Epithelial cell of proximal tubule (primary cell): ENCODE measurements at regions not wholly inside any gene's neighbourhood (a gene's known extent, or its start where the extent isn't known, plus 50 kb on each side); places are given as distances from the start of the nearest gene placed in this dataset.
A peak's percentile ranks its signal among the peaks of the same experiment; 100 is the strongest.

Source experiments
- DNase-seq: peaks from one replicate; pipeline ENCODE4 v3.0.0-alpha.2; 2011; ENCODE audit warnings: low read depth
- H3K4me3 ChIP-seq: 2 replicates; pipeline ENCODE4 v1.5.1; 2011; ENCODE audit warnings: low read depth, mild to moderate bottlenecking, low read length
- TF ChIP-seq, protein P1 (sequence below): conservative IDR thresholded peaks from 2 replicates; pipeline ENCODE4 v1.5.1; 2012; ENCODE audit warnings: low read depth, mild to moderate bottlenecking, low read length

DNA sequence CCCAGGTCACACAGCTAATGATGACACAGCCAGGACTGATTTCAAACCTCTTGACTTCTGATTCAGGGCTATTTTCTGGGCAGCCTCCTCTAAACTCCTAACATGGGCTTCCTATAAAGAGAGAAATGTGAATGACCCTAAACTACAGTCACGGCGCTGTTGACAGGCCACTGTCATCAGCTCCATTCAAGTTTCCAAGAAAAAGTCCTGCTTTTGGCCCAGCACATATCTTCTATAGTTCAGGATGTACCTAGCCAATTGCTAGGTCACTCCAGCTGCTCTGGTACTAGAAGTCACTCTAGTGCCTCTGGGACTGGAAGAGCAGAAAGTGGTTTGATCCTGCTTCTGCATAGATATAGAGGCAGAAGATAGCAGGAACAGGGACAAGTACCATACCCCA lies 64.9 kb upstream of the TARS1 start:
- DNase-seq = no peak

GRCh38 chr5:33379757-33380156 lies 61.0 kb upstream of the TARS1 start:
- TF ChIP-seq, protein P1, sequence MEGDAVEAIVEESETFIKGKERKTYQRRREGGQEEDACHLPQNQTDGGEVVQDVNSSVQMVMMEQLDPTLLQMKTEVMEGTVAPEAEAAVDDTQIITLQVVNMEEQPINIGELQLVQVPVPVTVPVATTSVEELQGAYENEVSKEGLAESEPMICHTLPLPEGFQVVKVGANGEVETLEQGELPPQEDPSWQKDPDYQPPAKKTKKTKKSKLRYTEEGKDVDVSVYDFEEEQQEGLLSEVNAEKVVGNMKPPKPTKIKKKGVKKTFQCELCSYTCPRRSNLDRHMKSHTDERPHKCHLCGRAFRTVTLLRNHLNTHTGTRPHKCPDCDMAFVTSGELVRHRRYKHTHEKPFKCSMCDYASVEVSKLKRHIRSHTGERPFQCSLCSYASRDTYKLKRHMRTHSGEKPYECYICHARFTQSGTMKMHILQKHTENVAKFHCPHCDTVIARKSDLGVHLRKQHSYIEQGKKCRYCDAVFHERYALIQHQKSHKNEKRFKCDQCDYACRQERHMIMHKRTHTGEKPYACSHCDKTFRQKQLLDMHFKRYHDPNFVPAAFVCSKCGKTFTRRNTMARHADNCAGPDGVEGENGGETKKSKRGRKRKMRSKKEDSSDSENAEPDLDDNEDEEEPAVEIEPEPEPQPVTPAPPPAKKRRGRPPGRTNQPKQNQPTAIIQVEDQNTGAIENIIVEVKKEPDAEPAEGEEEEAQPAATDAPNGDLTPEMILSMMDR = peak; percentile 74
- DNase-seq = no peak

More for the DNA sequence above, 64.9 kb upstream of the TARS1 start:
- TF ChIP-seq, protein P1 = no peak
- no peak overlapping the region for H3K4me3 ChIP-seq

DNA sequence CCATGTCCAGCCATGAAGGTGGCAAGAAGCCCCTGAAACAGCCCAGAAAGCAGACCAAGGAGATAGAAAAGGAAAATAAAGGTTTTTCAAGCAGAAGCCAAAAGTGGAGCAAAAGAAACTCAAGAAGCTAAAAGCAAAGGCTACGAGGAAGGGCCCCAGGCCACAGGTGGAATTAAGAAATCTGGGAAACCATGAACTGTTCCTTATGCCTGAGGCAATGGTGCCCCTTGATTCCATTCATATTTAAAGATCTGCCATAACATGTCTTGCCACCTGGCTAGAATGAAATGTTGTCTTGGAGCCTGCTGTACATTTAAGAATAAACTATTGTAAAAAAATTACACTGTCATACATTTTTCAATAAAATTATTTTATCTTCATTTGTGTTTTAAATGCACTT lies 59.5 kb upstream of the TARS1 start:
- no peak for DNase-seq
- no peak overlapping the region for H3K4me3 ChIP-seq
- TF ChIP-seq, protein P1 = no peak

More at GRCh38 chr5:33379757-33380156, 61.0 kb upstream of the TARS1 start:
- H3K4me3 ChIP-seq = no peak overlapping the region
